ENCODE measurements at regions not wholly inside any gene's neighbourhood (a gene's known extent, or its start where the extent isn't known, plus 50 kb on each side); places are given as distances from the start of the nearest gene placed in this dataset.

DNA sequence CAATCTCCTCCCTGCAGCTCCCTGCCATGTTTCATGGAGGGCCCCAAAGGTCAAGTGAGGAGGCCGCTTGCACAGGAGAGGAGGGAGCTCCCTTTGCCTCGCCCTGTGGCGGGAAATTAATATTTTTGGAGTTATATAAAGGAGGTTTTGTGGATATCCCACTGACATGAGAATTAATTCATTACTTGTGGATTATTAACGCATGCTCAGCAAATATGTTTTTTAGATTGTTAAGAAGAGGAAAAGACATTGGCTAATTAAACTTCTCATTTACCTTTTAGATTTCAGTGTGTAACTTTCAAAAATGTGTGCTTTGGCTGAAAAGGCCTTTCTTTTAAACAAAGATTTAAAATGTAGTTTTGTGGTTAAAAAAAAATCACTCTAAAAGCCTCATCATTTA is 474.0 kb downstream of the SOCS6 start:
- Mint-ChIP-seq H3K4me1 (ENCODE audit: unreplicated experiment) (no peaks in the 10 kb centered on the region), H3K27me3 (ENCODE audit: unreplicated experiment) (no peaks in the 10 kb centered on the region), H3K9me3 (ENCODE audit: unreplicated experiment) (peaks cover 20% of the 10 kb centered on the region), H3K27ac (ENCODE audit: unreplicated experiment) (no peak overlapping the region), H3K4me3 (ENCODE audit: unreplicated experiment) (no peak overlapping the region), H3K36me3 (ENCODE audit: low read depth, unreplicated experiment) (no peaks in the 10 kb centered on the region)
- no peak for DNase-seq (ENCODE audit: low spot score)
- TF ChIP-seq, protein P1, sequence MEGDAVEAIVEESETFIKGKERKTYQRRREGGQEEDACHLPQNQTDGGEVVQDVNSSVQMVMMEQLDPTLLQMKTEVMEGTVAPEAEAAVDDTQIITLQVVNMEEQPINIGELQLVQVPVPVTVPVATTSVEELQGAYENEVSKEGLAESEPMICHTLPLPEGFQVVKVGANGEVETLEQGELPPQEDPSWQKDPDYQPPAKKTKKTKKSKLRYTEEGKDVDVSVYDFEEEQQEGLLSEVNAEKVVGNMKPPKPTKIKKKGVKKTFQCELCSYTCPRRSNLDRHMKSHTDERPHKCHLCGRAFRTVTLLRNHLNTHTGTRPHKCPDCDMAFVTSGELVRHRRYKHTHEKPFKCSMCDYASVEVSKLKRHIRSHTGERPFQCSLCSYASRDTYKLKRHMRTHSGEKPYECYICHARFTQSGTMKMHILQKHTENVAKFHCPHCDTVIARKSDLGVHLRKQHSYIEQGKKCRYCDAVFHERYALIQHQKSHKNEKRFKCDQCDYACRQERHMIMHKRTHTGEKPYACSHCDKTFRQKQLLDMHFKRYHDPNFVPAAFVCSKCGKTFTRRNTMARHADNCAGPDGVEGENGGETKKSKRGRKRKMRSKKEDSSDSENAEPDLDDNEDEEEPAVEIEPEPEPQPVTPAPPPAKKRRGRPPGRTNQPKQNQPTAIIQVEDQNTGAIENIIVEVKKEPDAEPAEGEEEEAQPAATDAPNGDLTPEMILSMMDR (IDR thresholded peaks at IDR 0.05; ENCODE audit: unreplicated experiment), result no peak

DNA sequence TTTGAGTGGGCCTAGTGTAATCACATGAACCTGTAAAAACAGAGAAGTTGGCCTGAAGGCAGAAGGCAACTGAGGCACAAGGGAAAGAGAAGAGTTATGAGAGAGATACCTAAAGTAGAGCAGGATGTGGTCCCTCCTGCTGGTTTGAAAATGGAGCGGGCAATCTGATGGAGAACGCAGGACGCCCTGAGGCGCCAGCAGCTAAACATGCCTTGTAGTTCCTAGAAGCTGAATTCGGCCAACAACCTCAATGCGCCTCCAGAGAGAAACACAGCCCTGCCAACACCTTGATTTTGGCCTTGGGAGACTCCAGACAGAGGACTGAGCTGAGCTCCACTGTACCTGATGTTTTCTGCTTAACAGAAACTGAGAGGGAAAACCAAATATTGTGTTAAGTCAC is 469.9 kb downstream of the SOCS6 start:
- peaks cover 4% of the 10 kb centered on the region for H3K36me3 Mint-ChIP-seq (ENCODE audit: low read depth, unreplicated experiment)
- TF ChIP-seq, protein P1 (IDR thresholded peaks at IDR 0.05; ENCODE audit: unreplicated experiment), result no peak
- peaks cover 3% of the 10 kb centered on the region for H3K27me3 Mint-ChIP-seq (ENCODE audit: unreplicated experiment)
- no peak overlapping the region for H3K4me3 Mint-ChIP-seq (ENCODE audit: unreplicated experiment)
- DNase-seq (ENCODE audit: low spot score), result no peak
- no peak overlapping the region for H3K27ac Mint-ChIP-seq (ENCODE audit: unreplicated experiment)
- no peaks in the 10 kb centered on the region for H3K4me1 Mint-ChIP-seq (ENCODE audit: unreplicated experiment)
- peaks cover 26% of the 10 kb centered on the region for H3K9me3 Mint-ChIP-seq (ENCODE audit: unreplicated experiment)

DNA sequence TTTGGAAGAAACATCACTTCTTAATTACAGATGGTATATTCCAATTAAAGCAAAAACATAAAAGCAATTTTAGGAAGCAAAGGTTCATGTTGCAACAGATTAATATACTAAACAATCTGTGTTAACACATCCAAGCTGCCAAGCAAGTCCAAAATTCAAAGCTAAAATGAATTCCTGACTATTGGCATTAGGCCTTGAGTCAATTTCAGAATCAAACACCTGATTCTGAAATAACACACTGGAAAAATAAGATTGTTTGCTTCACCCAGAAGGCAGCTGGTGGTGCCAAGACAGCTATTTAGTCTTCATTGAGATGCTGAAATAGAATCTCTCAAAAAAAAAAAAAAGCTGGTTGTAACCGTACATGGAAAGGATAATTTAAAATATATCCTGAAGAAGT is 465.6 kb downstream of the SOCS6 start:
- Mint-ChIP-seq H3K4me3 (ENCODE audit: unreplicated experiment) (no peak overlapping the region), H3K4me1 (ENCODE audit: unreplicated experiment) (no peaks in the 10 kb centered on the region), H3K27me3 (ENCODE audit: unreplicated experiment) (peaks cover 3% of the 10 kb centered on the region), H3K36me3 (ENCODE audit: low read depth, unreplicated experiment) (peaks cover 4% of the 10 kb centered on the region), H3K9me3 (ENCODE audit: unreplicated experiment) (peaks cover 34% of the 10 kb centered on the region), H3K27ac (ENCODE audit: unreplicated experiment) (no peak overlapping the region)
- DNase-seq (ENCODE audit: low spot score), result no peak
- TF ChIP-seq, protein P1 (IDR thresholded peaks at IDR 0.05; ENCODE audit: unreplicated experiment), result no peak

DNA sequence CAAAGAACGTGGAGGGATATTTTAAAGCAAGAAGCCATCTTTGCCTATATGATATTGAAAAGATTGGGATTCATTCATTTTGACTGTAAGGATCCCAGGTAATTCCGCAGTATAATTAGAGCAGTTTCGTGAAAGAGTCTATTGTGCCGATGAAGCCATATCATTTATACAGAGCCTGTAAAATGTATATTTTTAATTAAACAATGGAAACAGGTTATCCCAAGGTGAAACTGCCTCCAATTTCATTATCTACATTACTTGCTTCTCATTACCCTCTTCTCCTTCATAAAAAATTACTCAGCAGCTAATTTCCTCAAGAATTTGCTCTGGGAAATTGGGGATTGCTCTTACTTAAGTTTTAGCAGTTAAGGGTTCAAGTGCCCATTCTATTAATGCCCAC is 444.1 kb downstream of the SOCS6 start:
- peaks cover 2% of the 10 kb centered on the region for H3K27me3 Mint-ChIP-seq (ENCODE audit: unreplicated experiment)
- no peaks in the 10 kb centered on the region for H3K4me1 Mint-ChIP-seq (ENCODE audit: unreplicated experiment)
- no peak overlapping the region for H3K4me3 Mint-ChIP-seq (ENCODE audit: unreplicated experiment)
- no peak for DNase-seq (ENCODE audit: low spot score)
- H3K36me3 Mint-ChIP-seq (ENCODE audit: low read depth, unreplicated experiment), result no peaks in the 10 kb centered on the region
- peaks cover 22% of the 10 kb centered on the region for H3K9me3 Mint-ChIP-seq (ENCODE audit: unreplicated experiment)
- H3K27ac Mint-ChIP-seq (ENCODE audit: unreplicated experiment), result no peak overlapping the region
- TF ChIP-seq, protein P1 (IDR thresholded peaks at IDR 0.05; ENCODE audit: unreplicated experiment), result no peak

DNA sequence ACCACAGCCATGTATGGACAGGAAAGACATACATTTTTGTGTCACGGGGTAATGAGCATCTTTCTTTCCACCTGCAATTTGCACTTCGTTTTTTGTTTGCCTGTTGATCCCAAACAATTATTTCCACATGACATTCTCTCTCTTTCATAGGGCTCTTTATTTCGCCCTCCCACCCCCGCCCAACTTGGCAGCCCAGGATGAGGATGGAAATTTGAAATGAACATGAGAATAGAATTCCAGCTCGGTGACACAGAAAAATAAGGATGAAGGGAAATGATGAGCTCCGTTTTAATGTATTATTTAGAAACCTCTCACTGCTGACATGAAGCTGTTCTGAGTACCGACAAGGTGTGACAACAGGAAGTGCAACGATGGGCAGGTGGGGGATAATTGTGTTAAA is 443.3 kb downstream of the SOCS6 start:
- Mint-ChIP-seq H3K4me1 (ENCODE audit: unreplicated experiment) (no peaks in the 10 kb centered on the region), H3K9me3 (ENCODE audit: unreplicated experiment) (peaks cover 24% of the 10 kb centered on the region), H3K27me3 (ENCODE audit: unreplicated experiment) (peaks cover 2% of the 10 kb centered on the region), H3K27ac (ENCODE audit: unreplicated experiment) (no peak overlapping the region), H3K4me3 (ENCODE audit: unreplicated experiment) (no peak overlapping the region), H3K36me3 (ENCODE audit: low read depth, unreplicated experiment) (no peaks in the 10 kb centered on the region)
- TF ChIP-seq, protein P1 (IDR thresholded peaks at IDR 0.05; ENCODE audit: unreplicated experiment), result no peak
- no peak for DNase-seq (ENCODE audit: low spot score)

All from endothelial cell (in vitro differentiated cells).